GM19438 (cell line): ENCODE measurements at regions not wholly inside any gene's neighbourhood (a gene's known extent, or its start where the extent isn't known, plus 50 kb on each side); places are given as distances from the start of the nearest gene placed in this dataset.

Source experiments
- ATAC-seq: cut with Tn5 transposase; IDR thresholded peaks from one replicate; pipeline ENCODE4 v1.9.1; 2021; ENCODE audit warnings: low read depth; ENCODE audit not compliant: unreplicated experiment

GRCh38 chr16:17617021-17617552 lies 146.3 kb upstream of the XYLT1 start:
- ATAC-seq, result no peak

GRCh38 chr16:17612336-17612735 lies 141.6 kb upstream of the XYLT1 start:
- no peak for ATAC-seq

GRCh38 chr16:17607609-17608008 lies 136.8 kb upstream of the XYLT1 start:
- ATAC-seq, result no peak

- no peak for ATAC-seq
Measured at GRCh38 chr16:17607075-17607509, 136.3 kb upstream of the XYLT1 start.

GRCh38 chr16:17606460-17606859 lies 135.7 kb upstream of the XYLT1 start:
- ATAC-seq, result no peak

- ATAC-seq, result no peak
Measured at GRCh38 chr16:17605784-17606183, 135.0 kb upstream of the XYLT1 start.

- no peak for ATAC-seq
Measured at GRCh38 chr16:17603626-17604025, 132.9 kb upstream of the XYLT1 start.

GRCh38 chr16:17602678-17603077 lies 131.9 kb upstream of the XYLT1 start:
- ATAC-seq, result no peak

- ATAC-seq, result no peak
Measured at GRCh38 chr16:17598968-17599367, 128.2 kb upstream of the XYLT1 start.

GRCh38 chr16:17591655-17592405 lies 121.1 kb upstream of the XYLT1 start:
- ATAC-seq, result no peak

GRCh38 chr16:17590711-17591654 lies 120.2 kb upstream of the XYLT1 start:
- ATAC-seq, result no peak

GRCh38 chr16:17589898-17590297 lies 119.1 kb upstream of the XYLT1 start:
- no peak for ATAC-seq

- no peak for ATAC-seq
Measured at GRCh38 chr16:17585449-17586074, 114.8 kb upstream of the XYLT1 start.

- no peak for ATAC-seq
Measured at GRCh38 chr16:17578981-17579874, 108.5 kb upstream of the XYLT1 start.

- ATAC-seq, result no peak
Measured at GRCh38 chr16:17574256-17574655, 103.5 kb upstream of the XYLT1 start.

- ATAC-seq, result no peak
Measured at GRCh38 chr16:17572145-17572544, 101.4 kb upstream of the XYLT1 start.

GRCh38 chr16:17571499-17572093 lies 100.8 kb upstream of the XYLT1 start:
- no peak for ATAC-seq

- no peak for ATAC-seq
Measured at GRCh38 chr16:17568239-17568638, 97.5 kb upstream of the XYLT1 start.

- ATAC-seq, result no peak
Measured at GRCh38 chr16:17567455-17567854, 96.7 kb upstream of the XYLT1 start.
